ENCODE measurements at regions not wholly inside any gene's neighbourhood (a gene's known extent, or its start where the extent isn't known, plus 50 kb on each side); places are given as distances from the start of the nearest gene placed in this dataset.

- DNase-seq: no peak
These were observed 294.4 kb downstream of the SMOC2 start for GRCh38 chr6:168735268-168735949.

GRCh38 chr6:168734523-168734922 lies 293.5 kb downstream of the SMOC2 start:
- DNase-seq: no peak

GRCh38 chr6:168732676-168733075 lies 291.7 kb downstream of the SMOC2 start:
- DNase-seq: no peak

- DNase-seq: no peak
These were observed 290.1 kb downstream of the SMOC2 start for GRCh38 chr6:168730931-168731716.

GRCh38 chr6:168728056-168728455 lies 287.1 kb downstream of the SMOC2 start:
- no peak for DNase-seq

- no peak for DNase-seq
These were observed 285.4 kb downstream of the SMOC2 start for GRCh38 chr6:168726312-168726856.

GRCh38 chr6:168725802-168726201 lies 284.8 kb downstream of the SMOC2 start:
- no peak for DNase-seq

GRCh38 chr6:168724669-168725570 lies 283.9 kb downstream of the SMOC2 start:
- no peak for DNase-seq

GRCh38 chr6:168724033-168724432 lies 283.0 kb downstream of the SMOC2 start:
- DNase-seq: no peak

- no peak for DNase-seq
These were observed 281.4 kb downstream of the SMOC2 start for GRCh38 chr6:168722397-168722796.

GRCh38 chr6:168721571-168721970 lies 280.6 kb downstream of the SMOC2 start:
- no peak for DNase-seq

GRCh38 chr6:168719901-168720300 lies 278.9 kb downstream of the SMOC2 start:
- DNase-seq: no peak

- DNase-seq: no peak
These were observed 278.0 kb downstream of the SMOC2 start for GRCh38 chr6:168718821-168719475.
